ENCODE measurements at regions not wholly inside any gene's neighbourhood (a gene's known extent, or its start where the extent isn't known, plus 50 kb on each side); places are given as distances from the start of the nearest gene placed in this dataset.

DNA sequence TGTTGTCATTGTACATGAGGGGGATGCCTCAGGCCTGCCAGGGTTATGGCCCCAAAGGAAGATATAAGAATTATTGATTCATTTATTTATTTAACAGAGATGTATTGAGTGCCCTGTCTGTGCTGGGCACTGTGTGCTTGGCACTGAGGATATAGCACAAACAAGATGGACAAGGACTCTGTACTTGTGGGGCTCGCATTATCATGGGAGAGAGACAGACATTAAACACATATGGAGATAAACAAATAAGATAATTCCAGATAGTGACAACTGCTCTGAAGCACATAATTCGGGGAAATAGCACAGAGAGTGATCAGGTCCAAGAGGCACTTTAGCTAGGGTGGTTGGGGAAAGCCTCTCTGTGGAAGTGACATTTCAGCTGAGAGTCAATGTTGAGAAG, 119.8 kb upstream of the ARHGAP20 start:
- TF ChIP-seq, protein P1, sequence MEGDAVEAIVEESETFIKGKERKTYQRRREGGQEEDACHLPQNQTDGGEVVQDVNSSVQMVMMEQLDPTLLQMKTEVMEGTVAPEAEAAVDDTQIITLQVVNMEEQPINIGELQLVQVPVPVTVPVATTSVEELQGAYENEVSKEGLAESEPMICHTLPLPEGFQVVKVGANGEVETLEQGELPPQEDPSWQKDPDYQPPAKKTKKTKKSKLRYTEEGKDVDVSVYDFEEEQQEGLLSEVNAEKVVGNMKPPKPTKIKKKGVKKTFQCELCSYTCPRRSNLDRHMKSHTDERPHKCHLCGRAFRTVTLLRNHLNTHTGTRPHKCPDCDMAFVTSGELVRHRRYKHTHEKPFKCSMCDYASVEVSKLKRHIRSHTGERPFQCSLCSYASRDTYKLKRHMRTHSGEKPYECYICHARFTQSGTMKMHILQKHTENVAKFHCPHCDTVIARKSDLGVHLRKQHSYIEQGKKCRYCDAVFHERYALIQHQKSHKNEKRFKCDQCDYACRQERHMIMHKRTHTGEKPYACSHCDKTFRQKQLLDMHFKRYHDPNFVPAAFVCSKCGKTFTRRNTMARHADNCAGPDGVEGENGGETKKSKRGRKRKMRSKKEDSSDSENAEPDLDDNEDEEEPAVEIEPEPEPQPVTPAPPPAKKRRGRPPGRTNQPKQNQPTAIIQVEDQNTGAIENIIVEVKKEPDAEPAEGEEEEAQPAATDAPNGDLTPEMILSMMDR (IDR thresholded peaks at IDR 0.05) = no peak
- TF ChIP-seq FOXP1 (CRISPR knock-in tag; IDR thresholded peaks at IDR 0.05; ENCODE audit: borderline replicate concordance) (no peak), KAT7 (CRISPR knock-in tag; IDR thresholded peaks at IDR 0.05; ENCODE audit: borderline replicate concordance) (no peak), TEAD4 (CRISPR knock-in tag; IDR thresholded peaks at IDR 0.05) (no peak), ATF1 (CRISPR knock-in tag; IDR thresholded peaks at IDR 0.05) (no peak)
- TF ChIP-seq, protein P2, sequence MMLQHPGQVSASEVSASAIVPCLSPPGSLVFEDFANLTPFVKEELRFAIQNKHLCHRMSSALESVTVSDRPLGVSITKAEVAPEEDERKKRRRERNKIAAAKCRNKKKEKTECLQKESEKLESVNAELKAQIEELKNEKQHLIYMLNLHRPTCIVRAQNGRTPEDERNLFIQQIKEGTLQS (CRISPR knock-in tag; conservative IDR thresholded peaks at IDR 0.05) = no peak
- TF ChIP-seq, protein P3, sequence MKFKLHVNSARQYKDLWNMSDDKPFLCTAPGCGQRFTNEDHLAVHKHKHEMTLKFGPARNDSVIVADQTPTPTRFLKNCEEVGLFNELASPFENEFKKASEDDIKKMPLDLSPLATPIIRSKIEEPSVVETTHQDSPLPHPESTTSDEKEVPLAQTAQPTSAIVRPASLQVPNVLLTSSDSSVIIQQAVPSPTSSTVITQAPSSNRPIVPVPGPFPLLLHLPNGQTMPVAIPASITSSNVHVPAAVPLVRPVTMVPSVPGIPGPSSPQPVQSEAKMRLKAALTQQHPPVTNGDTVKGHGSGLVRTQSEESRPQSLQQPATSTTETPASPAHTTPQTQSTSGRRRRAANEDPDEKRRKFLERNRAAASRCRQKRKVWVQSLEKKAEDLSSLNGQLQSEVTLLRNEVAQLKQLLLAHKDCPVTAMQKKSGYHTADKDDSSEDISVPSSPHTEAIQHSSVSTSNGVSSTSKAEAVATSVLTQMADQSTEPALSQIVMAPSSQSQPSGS (CRISPR knock-in tag; IDR thresholded peaks at IDR 0.05; ENCODE audit: borderline replicate concordance, low read depth) = no peak
- TF ChIP-seq, protein P4, sequence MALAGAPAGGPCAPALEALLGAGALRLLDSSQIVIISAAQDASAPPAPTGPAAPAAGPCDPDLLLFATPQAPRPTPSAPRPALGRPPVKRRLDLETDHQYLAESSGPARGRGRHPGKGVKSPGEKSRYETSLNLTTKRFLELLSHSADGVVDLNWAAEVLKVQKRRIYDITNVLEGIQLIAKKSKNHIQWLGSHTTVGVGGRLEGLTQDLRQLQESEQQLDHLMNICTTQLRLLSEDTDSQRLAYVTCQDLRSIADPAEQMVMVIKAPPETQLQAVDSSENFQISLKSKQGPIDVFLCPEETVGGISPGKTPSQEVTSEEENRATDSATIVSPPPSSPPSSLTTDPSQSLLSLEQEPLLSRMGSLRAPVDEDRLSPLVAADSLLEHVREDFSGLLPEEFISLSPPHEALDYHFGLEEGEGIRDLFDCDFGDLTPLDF (CRISPR knock-in tag; IDR thresholded peaks at IDR 0.05) = no peak
- TF ChIP-seq, protein P5, sequence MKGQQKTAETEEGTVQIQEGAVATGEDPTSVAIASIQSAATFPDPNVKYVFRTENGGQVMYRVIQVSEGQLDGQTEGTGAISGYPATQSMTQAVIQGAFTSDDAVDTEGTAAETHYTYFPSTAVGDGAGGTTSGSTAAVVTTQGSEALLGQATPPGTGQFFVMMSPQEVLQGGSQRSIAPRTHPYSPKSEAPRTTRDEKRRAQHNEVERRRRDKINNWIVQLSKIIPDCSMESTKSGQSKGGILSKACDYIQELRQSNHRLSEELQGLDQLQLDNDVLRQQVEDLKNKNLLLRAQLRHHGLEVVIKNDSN (CRISPR knock-in tag; IDR thresholded peaks at IDR 0.05) = no peak
